Cardiac muscle cell (in vitro differentiated cells and primary cell): ENCODE measurements at regions not wholly inside any gene's neighbourhood (a gene's known extent, or its start where the extent isn't known, plus 50 kb on each side); places are given as distances from the start of the nearest gene placed in this dataset.
"Not testable (repeated sequence)": the region's sequence is repeated elsewhere in the genome, so short reads cannot be mapped to it uniquely, and the experiment has no call there.

Source experiments
- DNase-seq, 2 donors: peaks; one replicate each; pipeline versions ENCODE4 v3.0.0 to v3.0.0-alpha.2; 2010 to 2017; ENCODE audit warnings: low read depth in 1 of 2, low spot score in 1 of 2
- H3K27ac ChIP-seq: fragments of 200-600 bp; sonication (generic); 2 replicates; pipeline ENCODE4 v1.5.1; 2016
- H3K27me3 ChIP-seq: fragments of 200-600 bp; sonication (generic); 2 replicates; pipeline ENCODE4 v1.6.0; 2016; ENCODE audit warnings: control low read depth
- H3K36me3 ChIP-seq: fragments of 200-600 bp; sonication (generic); 2 replicates; pipeline ENCODE4 v1.5.1; 2016; ENCODE audit warnings: control low read depth
- H3K4me1 ChIP-seq: fragments of 200-600 bp; sonication (generic); 2 replicates; pipeline ENCODE4 v1.8.1; 2017; ENCODE audit warnings: low read depth, mild to moderate bottlenecking, mixed run types
- H3K4me3 ChIP-seq: fragments of 200-600 bp; sonication (generic); 2 replicates; pipeline ENCODE4 v1.5.1; 2016; ENCODE audit warnings: mild to moderate bottlenecking
- H3K9me3 ChIP-seq: fragments of 200-600 bp; sonication (generic); 2 replicates; pipeline ENCODE4 v1.5.1; 2017; ENCODE audit warnings: low read depth, mild to moderate bottlenecking, control low read depth
- TF ChIP-seq, protein P1 (sequence below): IDR thresholded peaks from 2 replicates; pipeline ENCODE4 v1.5.1; 2012; ENCODE audit warnings: low read depth, mild to moderate bottlenecking, low read length

- H3K4me3 ChIP-seq: no peak overlapping the region
Observed at GRCh38 chr6:37752718-37753117, 55.0 kb upstream of the MDGA1 start.

GRCh38 chr6:37749367-37749766 lies 51.7 kb upstream of the MDGA1 start:
- H3K4me3 ChIP-seq, H3K9me3 ChIP-seq, H3K27ac ChIP-seq, H3K4me1 ChIP-seq, DNase-seq, H3K27me3 ChIP-seq, H3K36me3 ChIP-seq: not testable (repeated sequence)

More at GRCh38 chr6:37752718-37753117, 55.0 kb upstream of the MDGA1 start:
- Histone ChIP-seq H3K27ac (no peak overlapping the region), H3K9me3 (no peaks in the 10 kb centered on the region), H3K36me3 (no peaks in the 10 kb centered on the region), H3K4me1 (no peaks in the 10 kb centered on the region), H3K27me3 (peaks cover 11% of the 10 kb centered on the region)
- TF ChIP-seq, protein P1, sequence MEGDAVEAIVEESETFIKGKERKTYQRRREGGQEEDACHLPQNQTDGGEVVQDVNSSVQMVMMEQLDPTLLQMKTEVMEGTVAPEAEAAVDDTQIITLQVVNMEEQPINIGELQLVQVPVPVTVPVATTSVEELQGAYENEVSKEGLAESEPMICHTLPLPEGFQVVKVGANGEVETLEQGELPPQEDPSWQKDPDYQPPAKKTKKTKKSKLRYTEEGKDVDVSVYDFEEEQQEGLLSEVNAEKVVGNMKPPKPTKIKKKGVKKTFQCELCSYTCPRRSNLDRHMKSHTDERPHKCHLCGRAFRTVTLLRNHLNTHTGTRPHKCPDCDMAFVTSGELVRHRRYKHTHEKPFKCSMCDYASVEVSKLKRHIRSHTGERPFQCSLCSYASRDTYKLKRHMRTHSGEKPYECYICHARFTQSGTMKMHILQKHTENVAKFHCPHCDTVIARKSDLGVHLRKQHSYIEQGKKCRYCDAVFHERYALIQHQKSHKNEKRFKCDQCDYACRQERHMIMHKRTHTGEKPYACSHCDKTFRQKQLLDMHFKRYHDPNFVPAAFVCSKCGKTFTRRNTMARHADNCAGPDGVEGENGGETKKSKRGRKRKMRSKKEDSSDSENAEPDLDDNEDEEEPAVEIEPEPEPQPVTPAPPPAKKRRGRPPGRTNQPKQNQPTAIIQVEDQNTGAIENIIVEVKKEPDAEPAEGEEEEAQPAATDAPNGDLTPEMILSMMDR: no peak
- no peak for DNase-seq

GRCh38 chr6:37748118-37748517 lies 50.4 kb upstream of the MDGA1 start:
- no peak for DNase-seq
- Histone ChIP-seq H3K9me3 (no peaks in the 10 kb centered on the region), H3K4me1 (no peaks in the 10 kb centered on the region), H3K27ac (no peak overlapping the region), H3K36me3 (no peaks in the 10 kb centered on the region), H3K4me3 (no peak overlapping the region), H3K27me3 (peaks cover 4% of the 10 kb centered on the region)
- TF ChIP-seq, protein P1: no peak
